ENCODE measurements at regions not wholly inside any gene's neighbourhood (a gene's known extent, or its start where the extent isn't known, plus 50 kb on each side); places are given as distances from the start of the nearest gene placed in this dataset.
A peak's percentile ranks its signal among the peaks of the same experiment; 100 is the strongest.

DNA sequence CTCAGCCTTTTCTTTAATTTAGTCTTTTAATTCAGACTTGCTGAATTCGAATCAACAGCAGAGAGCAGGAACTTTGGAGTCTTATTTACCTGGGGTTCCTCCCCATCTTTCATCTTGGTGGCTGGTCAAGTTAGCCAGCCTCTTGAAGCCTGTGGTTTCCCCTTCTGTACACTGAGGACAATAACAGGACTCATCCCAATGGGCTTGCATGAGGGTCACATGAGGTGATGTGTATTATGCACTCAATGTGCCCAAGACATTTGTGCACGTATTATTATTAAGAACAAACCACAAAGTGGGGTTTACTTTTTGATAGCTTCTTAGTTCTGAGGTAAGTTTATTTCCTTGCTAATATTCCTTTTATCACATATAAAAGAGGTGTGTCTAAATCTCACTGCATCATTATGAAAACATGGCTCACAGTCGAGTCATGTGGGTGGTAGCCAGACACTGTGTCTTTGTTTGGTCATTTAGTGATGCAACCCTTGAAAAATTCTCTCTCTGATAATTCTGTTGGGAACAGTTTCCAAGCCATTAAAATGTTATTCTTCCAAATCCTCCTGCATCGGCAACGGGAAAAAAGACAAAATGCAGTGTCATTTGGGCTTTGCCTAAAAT is 86.5 kb upstream of the GRB10 start:
- 48 to 54% methylated on average over 5 of the region's 5 CpGs for WGBS, 2 donors
- no peak overlapping the region for H3K4me3 ChIP-seq (ENCODE audit: low read depth, poor library complexity, severe bottlenecking)
- TF ChIP-seq POLR2A (IDR thresholded peaks at IDR 0.05), result no peak
- TF ChIP-seq, protein P1, sequence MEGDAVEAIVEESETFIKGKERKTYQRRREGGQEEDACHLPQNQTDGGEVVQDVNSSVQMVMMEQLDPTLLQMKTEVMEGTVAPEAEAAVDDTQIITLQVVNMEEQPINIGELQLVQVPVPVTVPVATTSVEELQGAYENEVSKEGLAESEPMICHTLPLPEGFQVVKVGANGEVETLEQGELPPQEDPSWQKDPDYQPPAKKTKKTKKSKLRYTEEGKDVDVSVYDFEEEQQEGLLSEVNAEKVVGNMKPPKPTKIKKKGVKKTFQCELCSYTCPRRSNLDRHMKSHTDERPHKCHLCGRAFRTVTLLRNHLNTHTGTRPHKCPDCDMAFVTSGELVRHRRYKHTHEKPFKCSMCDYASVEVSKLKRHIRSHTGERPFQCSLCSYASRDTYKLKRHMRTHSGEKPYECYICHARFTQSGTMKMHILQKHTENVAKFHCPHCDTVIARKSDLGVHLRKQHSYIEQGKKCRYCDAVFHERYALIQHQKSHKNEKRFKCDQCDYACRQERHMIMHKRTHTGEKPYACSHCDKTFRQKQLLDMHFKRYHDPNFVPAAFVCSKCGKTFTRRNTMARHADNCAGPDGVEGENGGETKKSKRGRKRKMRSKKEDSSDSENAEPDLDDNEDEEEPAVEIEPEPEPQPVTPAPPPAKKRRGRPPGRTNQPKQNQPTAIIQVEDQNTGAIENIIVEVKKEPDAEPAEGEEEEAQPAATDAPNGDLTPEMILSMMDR (IDR thresholded peaks at IDR 0.05), result no peak
- intact Hi-C loops (cut with DNase I; ENCODE audit: low total_unique reads), result no loop called here
- peak in 1 of 2 donors; percentile 34 for DNase-seq (ENCODE audit: low spot score in 2 of 2)

DNA sequence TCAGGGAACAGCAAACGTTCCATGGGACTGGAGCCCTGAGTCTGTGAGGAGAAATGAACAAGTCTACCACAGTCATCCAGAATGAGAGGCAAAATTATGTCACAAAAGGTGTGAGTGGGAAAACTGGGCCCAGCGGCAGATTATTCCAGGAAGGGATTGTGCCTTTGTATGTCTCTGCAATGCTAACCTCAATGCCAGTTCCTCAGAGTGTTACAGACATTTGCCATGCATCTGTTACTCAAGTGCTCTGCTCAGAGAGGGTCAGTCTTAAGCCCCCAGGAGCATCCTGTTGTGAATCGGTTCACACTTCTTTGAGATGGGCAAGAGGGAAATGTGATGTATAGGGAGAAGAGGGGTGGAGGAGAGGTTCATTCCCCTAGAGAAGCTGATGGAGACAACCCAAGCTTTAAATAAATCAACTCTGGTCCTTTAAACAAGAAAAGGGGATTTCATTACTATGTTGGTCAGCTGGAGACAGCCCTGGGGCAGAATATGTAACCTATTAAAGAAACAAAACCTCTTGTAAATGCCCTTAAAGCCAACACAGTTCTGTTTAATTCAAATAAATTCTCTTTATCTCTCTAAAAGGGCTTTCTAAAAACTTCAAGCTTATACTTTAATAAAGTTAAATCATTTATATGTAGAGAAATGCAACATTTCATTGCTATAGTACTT is 85.9 kb upstream of the GRB10 start:
- no peak overlapping the region for H3K4me3 ChIP-seq (ENCODE audit: low read depth, poor library complexity, severe bottlenecking)
- DNase-seq (ENCODE audit: low spot score in 2 of 2), result no peak
- TF ChIP-seq, protein P1 (IDR thresholded peaks at IDR 0.05), result no peak
- TF ChIP-seq POLR2A (IDR thresholded peaks at IDR 0.05), result no peak
- 82 to 84% methylated on average over 3 of the region's 3 CpGs for WGBS, 2 donors
- intact Hi-C loops (cut with DNase I; ENCODE audit: low total_unique reads), result no loop called here

DNA sequence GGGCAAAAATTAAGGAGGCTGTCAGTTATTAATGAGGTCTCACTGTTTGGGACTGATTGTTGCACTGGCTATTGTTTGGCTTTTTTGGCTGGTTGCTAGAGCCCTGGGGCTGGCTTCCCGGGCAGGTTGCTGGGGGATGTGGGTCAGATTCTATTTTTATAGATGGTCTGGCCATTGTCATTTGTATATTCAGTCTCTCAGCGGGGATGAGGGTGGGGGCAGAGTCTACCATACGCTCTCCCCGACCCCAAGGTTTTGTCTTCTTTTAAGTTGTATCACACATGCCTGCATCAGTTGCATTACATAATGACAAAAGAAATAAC is 84.3 kb upstream of the GRB10 start:
- no peak overlapping the region for H3K4me3 ChIP-seq (ENCODE audit: low read depth, poor library complexity, severe bottlenecking)

DNA sequence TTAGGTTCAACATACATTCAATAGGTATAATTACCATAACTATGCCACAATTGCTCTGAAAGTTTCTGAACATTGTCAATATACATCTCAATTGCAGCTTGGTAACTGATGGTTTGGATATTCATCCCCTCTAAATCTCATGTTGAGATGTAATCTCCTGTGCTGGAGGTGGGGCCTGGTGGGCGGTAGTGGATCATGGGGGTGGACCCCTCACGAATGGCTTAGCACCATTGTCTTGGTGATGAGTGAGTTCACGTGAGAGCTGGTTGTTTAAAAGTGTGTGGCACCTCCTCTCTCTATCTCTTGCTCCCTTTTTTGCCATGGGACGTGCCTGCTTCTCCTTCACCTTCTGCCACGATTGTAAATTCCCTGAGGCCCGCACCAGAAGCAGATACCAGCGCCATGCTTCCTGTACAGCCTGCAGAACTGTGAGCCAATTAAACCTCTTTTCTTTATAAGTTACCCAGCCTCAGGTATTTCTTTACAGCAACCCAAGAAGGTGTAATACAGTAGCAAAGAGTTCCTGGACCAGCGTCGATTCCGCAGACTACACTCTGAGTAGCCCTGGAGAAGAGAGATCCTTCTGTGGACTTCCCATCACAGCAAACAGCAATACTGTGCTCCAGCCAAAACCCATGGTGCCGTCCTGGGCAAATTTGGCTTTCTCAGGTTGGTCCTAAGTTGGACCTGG is 83.8 kb upstream of the GRB10 start:
- DNase-seq (ENCODE audit: low spot score in 2 of 2), result no peak
- TF ChIP-seq POLR2A (IDR thresholded peaks at IDR 0.05), result no peak
- TF ChIP-seq, protein P1 (IDR thresholded peaks at IDR 0.05), result no peak
- 85 to 92% methylated on average over 11 of the region's 11 CpGs for WGBS, 2 donors
- no peak overlapping the region for H3K4me3 ChIP-seq (ENCODE audit: low read depth, poor library complexity, severe bottlenecking)
- intact Hi-C loops (cut with DNase I; ENCODE audit: low total_unique reads), result no loop called here

More for the DNA sequence above, 84.3 kb upstream of the GRB10 start:
- TF ChIP-seq, protein P1 (IDR thresholded peaks at IDR 0.05), result no peak
- TF ChIP-seq POLR2A (IDR thresholded peaks at IDR 0.05), result no peak
- DNase-seq (ENCODE audit: low spot score in 2 of 2), result no peak
- intact Hi-C loops (cut with DNase I; ENCODE audit: low total_unique reads), result no loop called here
- WGBS, 2 donors, result 79 to 87% methylated on average over 4 of the region's 4 CpGs

DNA sequence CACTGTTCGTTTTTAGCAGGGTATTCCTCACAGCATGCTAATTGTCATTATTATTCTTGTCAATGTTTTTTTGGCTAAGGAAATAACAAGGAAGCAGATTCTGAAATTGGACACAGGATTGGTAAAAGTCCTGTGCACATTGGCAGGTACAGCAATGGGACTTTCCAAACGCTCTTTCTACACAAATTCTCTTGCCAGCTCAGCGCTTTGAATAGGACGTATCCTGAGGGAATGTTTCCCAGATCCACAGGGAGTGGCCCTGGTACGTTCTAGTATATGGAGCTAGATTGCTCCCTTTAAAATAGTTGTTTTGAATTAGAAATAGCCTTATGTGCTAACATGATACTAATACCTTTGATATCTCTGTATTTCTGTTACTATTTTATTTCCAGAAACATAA is 82.8 kb upstream of the GRB10 start:
- 22 to 24% methylated on average over 5 of the region's 5 CpGs for WGBS, 2 donors
- intact Hi-C loops (cut with DNase I; ENCODE audit: low total_unique reads), result no loop called here
- no peak for DNase-seq (ENCODE audit: low spot score in 2 of 2)
- no peak for TF ChIP-seq POLR2A (IDR thresholded peaks at IDR 0.05)
- TF ChIP-seq, protein P1 (IDR thresholded peaks at IDR 0.05), result no peak
- H3K4me3 ChIP-seq (ENCODE audit: low read depth, poor library complexity, severe bottlenecking), result no peak overlapping the region
